OCI-LY7 (cell line): ENCODE measurements at regions not wholly inside any gene's neighbourhood (a gene's known extent, or its start where the extent isn't known, plus 50 kb on each side); places are given as distances from the start of the nearest gene placed in this dataset.

Experiments
- BruUV-seq: library from RNA; stranded (reverse); fragments of 400-500 nt; replicated peaks from 2 replicates; lab custom pipeline; 2021; lab: Mats Ljungman, UMichigan
- CTCF ChIA-PET: fragments of 300-600 bp; sonication (Branson Sonifier 250); formaldehyde crosslinking; loops from one replicate; lab custom pipeline; 2022; ENCODE audit warnings: antibody characterized with exemption; ENCODE audit not compliant: unreplicated experiment; lab: Charles Lee
- POLR2A ChIA-PET: fragments of 300-600 bp; sonication (Branson Sonifier 250); formaldehyde crosslinking; loops from one replicate; lab custom pipeline; 2022; ENCODE audit warnings: antibody characterized with exemption; lab: Charles Lee
- DNase-seq: peaks from one replicate; pipeline ENCODE4 v3.0.0-alpha.2; 2015; ENCODE audit warnings: low spot score
- H2AFZ ChIP-seq: fragments of 200-600 bp; sonication (generic), shearing (Covaris generic); 2 replicates; pipeline ENCODE4 v1.6.1; 2014; ENCODE audit warnings: mild to moderate bottlenecking, antibody characterized with exemption, low read length, moderate library complexity
- H3K27ac ChIP-seq: fragments of 200-600 bp; sonication (generic); 2 replicates; pipeline ENCODE4 v1.5.1; 2014; ENCODE audit warnings: mixed run types, low read depth, mild to moderate bottlenecking, moderate library complexity, low read length, inconsistent platforms; ENCODE audit not compliant: poor library complexity, severe bottlenecking
- H3K36me3 ChIP-seq: fragments of 200-600 bp; sonication (generic); 2 replicates; pipeline ENCODE4 v1.6.1; 2014; ENCODE audit warnings: mild to moderate bottlenecking, antibody characterized with exemption, low read length, moderate library complexity, mixed read lengths; ENCODE audit not compliant: insufficient read depth
- H3K4me1 ChIP-seq: fragments of 200-600 bp; sonication (generic); 2 replicates; pipeline ENCODE4 v1.5.1; 2014; ENCODE audit warnings: mild to moderate bottlenecking, low read length; ENCODE audit not compliant: insufficient read depth, poor library complexity, severe bottlenecking
- H3K4me2 ChIP-seq: fragments of 200-600 bp; sonication (generic); 2 replicates; pipeline ENCODE4 v1.6.1; 2014; ENCODE audit warnings: mild to moderate bottlenecking, low read length
- H3K4me3 ChIP-seq: fragments of 200-600 bp; sonication (generic); 2 replicates; pipeline ENCODE4 v1.5.1; 2014; ENCODE audit warnings: mild to moderate bottlenecking, low read depth, low read length; ENCODE audit not compliant: poor library complexity, severe bottlenecking
- H3K79me2 ChIP-seq: fragments of 200-600 bp; sonication (generic); 2 replicates; pipeline ENCODE4 v1.6.1; 2016; ENCODE audit warnings: low read depth, mild to moderate bottlenecking, low read length, moderate library complexity, mixed read lengths; ENCODE audit not compliant: insufficient read depth
- H3K9me2 ChIP-seq: fragments of 200-600 bp; sonication (generic); 2 replicates; pipeline ENCODE4 v1.6.1; 2016; ENCODE audit warnings: mild to moderate bottlenecking, low read length, mixed read lengths; ENCODE audit not compliant: insufficient read depth
- H3K9me3 ChIP-seq: fragments of 200-600 bp; sonication (generic); 2 replicates; pipeline ENCODE4 v1.6.1; 2014; ENCODE audit warnings: mild to moderate bottlenecking, mixed run types, low read length, mixed read lengths
- H4K20me1 ChIP-seq: fragments of 200-600 bp; sonication (generic); 2 replicates; pipeline ENCODE4 v1.6.1; 2014; ENCODE audit warnings: mild to moderate bottlenecking, antibody characterized with exemption, low read length, moderate library complexity, mixed read lengths; ENCODE audit not compliant: insufficient read depth
- CTCF ChIP-seq: fragments of 200-600 bp; sonication (generic); conservative IDR thresholded peaks from 2 replicates; pipeline ENCODE4 v1.5.1; 2014; ENCODE audit warnings: mild to moderate bottlenecking, antibody characterized with exemption, low read length, moderate library complexity, mixed read lengths
- EZH2phosphoT487 ChIP-seq: fragments of 200-600 bp; sonication (generic); IDR thresholded peaks from 2 replicates; pipeline ENCODE4 v1.6.1; 2018; ENCODE audit warnings: low read depth, borderline replicate concordance, mild to moderate bottlenecking, mixed run types, antibody characterized with exemption, low read length, moderate library complexity, mixed read lengths
- intact Hi-C: fragments of 100-400 bp; cut with micrococcal nuclease; formaldehyde crosslinking; loops from one replicate; pipeline ENCODE4 v1.10.0; 2022; ENCODE audit not compliant: unreplicated experiment

DNA sequence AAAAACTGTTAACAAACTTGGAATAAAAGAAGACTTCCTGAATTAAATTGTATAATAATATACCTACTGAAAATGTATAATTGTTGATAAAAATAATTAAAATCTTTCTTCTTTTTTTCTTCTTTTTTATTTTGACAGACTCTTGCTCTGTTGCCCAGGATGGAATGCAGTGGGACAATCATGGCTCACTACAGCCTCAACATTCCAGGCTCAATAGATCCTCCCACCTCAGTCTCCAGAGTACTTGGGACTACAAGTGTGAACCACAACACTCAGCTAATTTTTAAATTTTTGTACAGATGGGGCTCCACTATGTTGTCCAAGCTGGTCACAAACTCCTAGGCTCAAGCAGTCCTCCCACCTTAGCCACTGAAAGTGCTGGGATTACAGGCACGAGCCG lies 1063.8 kb upstream of the CNTN5 start:
- Histone ChIP-seq H3K36me3 (no peaks in the 10 kb centered on the region), H2AFZ (no peak overlapping the region), H3K9me2 (no peaks in the 10 kb centered on the region), H3K79me2 (no peaks in the 10 kb centered on the region), H3K9me3 (no peaks in the 10 kb centered on the region), H3K4me1 (no peaks in the 10 kb centered on the region), H3K27ac (no peak overlapping the region), H4K20me1 (no peaks in the 10 kb centered on the region), H3K4me3 (no peak overlapping the region), H3K4me2 (no peak overlapping the region)
- CTCF ChIA-PET: no interaction called here
- TF ChIP-seq CTCF (no peak), EZH2phosphoT487 (no peak)
- intact Hi-C loops: no loop called here
- no peak for DNase-seq
- POLR2A ChIA-PET: no interaction called here
- no TSS peak for BruUV-seq

- TF ChIP-seq CTCF (no peak), EZH2phosphoT487 (no peak)
- Histone ChIP-seq H2AFZ (no peak overlapping the region), H3K4me2 (no peak overlapping the region), H3K9me2 (no peaks in the 10 kb centered on the region), H3K4me3 (no peak overlapping the region), H4K20me1 (no peaks in the 10 kb centered on the region), H3K36me3 (no peaks in the 10 kb centered on the region), H3K9me3 (no peaks in the 10 kb centered on the region), H3K79me2 (no peaks in the 10 kb centered on the region), H3K27ac (no peak overlapping the region), H3K4me1 (no peaks in the 10 kb centered on the region)
- ChIA-PET POLR2A (no interaction called here), CTCF (no interaction called here)
- intact Hi-C loops: no loop called here
- DNase-seq: no peak
- BruUV-seq: no TSS peak
These were observed 1059.3 kb upstream of the CNTN5 start for GRCh38 chr11:97961431-97961830.

- Histone ChIP-seq H3K9me2 (no peaks in the 10 kb centered on the region), H4K20me1 (no peaks in the 10 kb centered on the region), H3K27ac (no peak overlapping the region), H3K4me2 (no peak overlapping the region), H3K36me3 (no peaks in the 10 kb centered on the region), H3K79me2 (no peaks in the 10 kb centered on the region), H2AFZ (no peak overlapping the region), H3K4me1 (no peaks in the 10 kb centered on the region), H3K4me3 (no peak overlapping the region), H3K9me3 (no peaks in the 10 kb centered on the region)
- POLR2A ChIA-PET: no interaction called here
- TF ChIP-seq EZH2phosphoT487 (no peak), CTCF (no peak)
- intact Hi-C loops: no loop called here
- no TSS peak for BruUV-seq
- CTCF ChIA-PET: no interaction called here
- no peak for DNase-seq
These were observed 1058.0 kb upstream of the CNTN5 start for GRCh38 chr11:97962758-97963157.
